DOHH2 (cell line): ENCODE measurements at regions not wholly inside any gene's neighbourhood (a gene's known extent, or its start where the extent isn't known, plus 50 kb on each side); places are given as distances from the start of the nearest gene placed in this dataset.

Experiments used
- H3F3A ChIP-seq: fragments of 200-600 bp; sonication (generic), shearing (Covaris generic); 2 replicates; pipeline ENCODE4 v1.6.0; 2016; ENCODE audit warnings: antibody characterized with exemption, mild to moderate bottlenecking; ENCODE audit not compliant: control insufficient read depth, insufficient read depth
- H3K27ac ChIP-seq: fragments of 200-600 bp; sonication (generic); 2 replicates; pipeline ENCODE4 v1.5.1; 2014; ENCODE audit warnings: low read depth, mild to moderate bottlenecking, low read length, moderate library complexity
- H3K27me3 ChIP-seq: fragments of 200-600 bp; sonication (generic); 2 replicates; pipeline ENCODE4 v1.6.1; 2014; ENCODE audit warnings: mild to moderate bottlenecking, low read length, mixed read lengths; ENCODE audit not compliant: control insufficient read depth
- H3K36me3 ChIP-seq: fragments of 200-600 bp; sonication (generic); 2 replicates; pipeline ENCODE4 v1.6.1; 2014; ENCODE audit warnings: mild to moderate bottlenecking, low read length, moderate library complexity, mixed read lengths; ENCODE audit not compliant: control insufficient read depth
- H3K4me1 ChIP-seq: fragments of 200-600 bp; sonication (generic); 2 replicates; pipeline ENCODE4 v1.6.1; 2014; ENCODE audit warnings: mild to moderate bottlenecking, low read length, mixed read lengths; ENCODE audit not compliant: control insufficient read depth
- H3K4me2 ChIP-seq: fragments of 200-600 bp; sonication (generic); 2 replicates; pipeline ENCODE4 v1.6.0; 2014; ENCODE audit warnings: mild to moderate bottlenecking, low read length, moderate library complexity
- H3K4me3 ChIP-seq: fragments of 200-600 bp; sonication (generic); 2 replicates; pipeline ENCODE4 v1.5.1; 2014; ENCODE audit warnings: mild to moderate bottlenecking, low read length, mixed read lengths
- H3K79me2 ChIP-seq: fragments of 200-600 bp; sonication (generic); 2 replicates; pipeline ENCODE4 v1.6.1; 2014; ENCODE audit warnings: mild to moderate bottlenecking, low read length, mixed read lengths; ENCODE audit not compliant: control insufficient read depth
- H3K9me2 ChIP-seq: fragments of 200-600 bp; sonication (generic); replicated peaks from 2 replicates; pipeline ENCODE4 v1.6.1; 2014; ENCODE audit warnings: mild to moderate bottlenecking, low read length, mixed read lengths; ENCODE audit not compliant: control insufficient read depth
- H3K9me3 ChIP-seq: fragments of 200-600 bp; sonication (generic); 2 replicates; pipeline ENCODE4 v1.6.1; 2014; ENCODE audit warnings: antibody characterized with exemption, low read length, mixed read lengths; ENCODE audit not compliant: control insufficient read depth, insufficient read depth
- H4K20me1 ChIP-seq: fragments of 200-600 bp; sonication (generic); 2 replicates; pipeline ENCODE4 v1.6.0; 2014; ENCODE audit warnings: low read depth, mild to moderate bottlenecking, antibody characterized with exemption, low read length, moderate library complexity; ENCODE audit not compliant: control insufficient read depth, insufficient read depth
- CTCF ChIP-seq: fragments of 200-600 bp; sonication (generic); IDR thresholded peaks from one replicate; pipeline ENCODE4 v1.5.1; 2014; ENCODE audit warnings: antibody characterized with exemption, mild to moderate bottlenecking, low read depth, low read length; ENCODE audit not compliant: poor library complexity, severe bottlenecking
- EZH2phosphoT487 ChIP-seq: fragments of 200-600 bp; sonication (generic); IDR thresholded peaks from 2 replicates; pipeline ENCODE4 v1.6.1; 2017; ENCODE audit warnings: borderline replicate concordance, mild to moderate bottlenecking, antibody characterized with exemption, low read length, moderate library complexity, mixed read lengths

- Histone ChIP-seq H3K9me2 (no peaks in the 10 kb centered on the region), H3K36me3 (no peaks in the 10 kb centered on the region), H3K27me3 (no peaks in the 10 kb centered on the region), H3K4me1 (no peaks in the 10 kb centered on the region), H3K9me3 (no peaks in the 10 kb centered on the region), H3K4me3 (no peak overlapping the region), H3K27ac (no peak overlapping the region), H3F3A (no peaks in the 10 kb centered on the region), H3K4me2 (no peak overlapping the region), H4K20me1 (no peaks in the 10 kb centered on the region), H3K79me2 (no peaks in the 10 kb centered on the region)
- TF ChIP-seq CTCF (no peak), EZH2phosphoT487 (no peak)
Measured at GRCh38 chr11:36825251-36825650, 227.2 kb upstream of the RAG2 start.

GRCh38 chr11:36824349-36824748 is 226.3 kb upstream of the RAG2 start:
- H3K4me2 ChIP-seq: no peak overlapping the region
- no peaks in the 10 kb centered on the region for H3K79me2 ChIP-seq
- no peaks in the 10 kb centered on the region for H3F3A ChIP-seq
- H3K9me2 ChIP-seq: no peaks in the 10 kb centered on the region
- no peak overlapping the region for H3K4me3 ChIP-seq
- H3K36me3 ChIP-seq: no peaks in the 10 kb centered on the region
- H3K9me3 ChIP-seq: no peaks in the 10 kb centered on the region
- no peaks in the 10 kb centered on the region for H3K4me1 ChIP-seq
- TF ChIP-seq EZH2phosphoT487 (no peak), CTCF (no peak)
- H3K27ac ChIP-seq: no peak overlapping the region
- no peaks in the 10 kb centered on the region for H4K20me1 ChIP-seq
- no peaks in the 10 kb centered on the region for H3K27me3 ChIP-seq

- H3K4me3 ChIP-seq: no peak overlapping the region
- H3K4me1 ChIP-seq: no peaks in the 10 kb centered on the region
- H3K36me3 ChIP-seq: no peaks in the 10 kb centered on the region
- H3K27ac ChIP-seq: no peak overlapping the region
- no peaks in the 10 kb centered on the region for H3K27me3 ChIP-seq
- H3K9me3 ChIP-seq: no peaks in the 10 kb centered on the region
- no peaks in the 10 kb centered on the region for H3F3A ChIP-seq
- H3K9me2 ChIP-seq: no peaks in the 10 kb centered on the region
- no peak for TF ChIP-seq EZH2phosphoT487
- no peak for TF ChIP-seq CTCF
- no peaks in the 10 kb centered on the region for H3K79me2 ChIP-seq
- no peaks in the 10 kb centered on the region for H4K20me1 ChIP-seq
- no peak overlapping the region for H3K4me2 ChIP-seq
Measured at GRCh38 chr11:36822829-36823228, 224.8 kb upstream of the RAG2 start.

GRCh38 chr11:36818410-36818809 is 220.4 kb upstream of the RAG2 start:
- Histone ChIP-seq H3K79me2 (no peaks in the 10 kb centered on the region), H3K4me2 (no peak overlapping the region), H4K20me1 (no peaks in the 10 kb centered on the region), H3K4me1 (no peaks in the 10 kb centered on the region), H3K36me3 (no peaks in the 10 kb centered on the region), H3K27ac (no peak overlapping the region), H3K9me3 (no peaks in the 10 kb centered on the region), H3K9me2 (no peaks in the 10 kb centered on the region), H3K4me3 (no peak overlapping the region), H3F3A (no peaks in the 10 kb centered on the region), H3K27me3 (no peaks in the 10 kb centered on the region)
- TF ChIP-seq EZH2phosphoT487 (no peak), CTCF (peak; percentile 56)
